SIG-M5 treated with dmso at 0.1 percent for 504 hours (cell line): ENCODE measurements at regions not wholly inside any gene's neighbourhood (a gene's known extent, or its start where the extent isn't known, plus 50 kb on each side); places are given as distances from the start of the nearest gene placed in this dataset.
"Not testable (repeated sequence)": the region's sequence is repeated elsewhere in the genome, so short reads cannot be mapped to it uniquely, and the experiment has no call there.

Experiments used
- DNase-seq: peaks from one replicate; lab custom pipeline; 2025; ENCODE audit not compliant: unreplicated experiment; lab: John Stamatoyannopoulos, UW

- DNase-seq, result no peak
Measured at GRCh38 chr16:62889097-62889496, 852.9 kb upstream of the CDH8 start.

DNA sequence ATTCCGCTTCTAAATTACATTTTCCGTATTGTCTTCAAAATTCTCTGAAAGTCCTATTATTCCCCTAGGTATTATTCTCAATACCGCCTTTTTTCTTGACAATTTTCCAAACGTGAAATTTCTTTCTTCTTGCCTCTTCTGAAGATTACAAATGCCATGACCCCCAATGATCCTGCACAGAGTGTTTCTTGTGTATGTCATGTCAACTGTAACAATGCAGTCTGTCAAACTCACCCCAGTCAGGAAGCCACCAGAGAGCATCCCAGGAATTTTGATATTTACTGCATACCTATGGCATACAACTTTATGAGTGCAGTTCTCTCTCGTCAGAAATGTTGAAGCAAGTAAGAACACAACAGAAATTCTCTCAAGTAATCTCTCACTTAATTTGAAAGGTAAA, 847.3 kb upstream of the CDH8 start:
- DNase-seq, result no peak

DNA sequence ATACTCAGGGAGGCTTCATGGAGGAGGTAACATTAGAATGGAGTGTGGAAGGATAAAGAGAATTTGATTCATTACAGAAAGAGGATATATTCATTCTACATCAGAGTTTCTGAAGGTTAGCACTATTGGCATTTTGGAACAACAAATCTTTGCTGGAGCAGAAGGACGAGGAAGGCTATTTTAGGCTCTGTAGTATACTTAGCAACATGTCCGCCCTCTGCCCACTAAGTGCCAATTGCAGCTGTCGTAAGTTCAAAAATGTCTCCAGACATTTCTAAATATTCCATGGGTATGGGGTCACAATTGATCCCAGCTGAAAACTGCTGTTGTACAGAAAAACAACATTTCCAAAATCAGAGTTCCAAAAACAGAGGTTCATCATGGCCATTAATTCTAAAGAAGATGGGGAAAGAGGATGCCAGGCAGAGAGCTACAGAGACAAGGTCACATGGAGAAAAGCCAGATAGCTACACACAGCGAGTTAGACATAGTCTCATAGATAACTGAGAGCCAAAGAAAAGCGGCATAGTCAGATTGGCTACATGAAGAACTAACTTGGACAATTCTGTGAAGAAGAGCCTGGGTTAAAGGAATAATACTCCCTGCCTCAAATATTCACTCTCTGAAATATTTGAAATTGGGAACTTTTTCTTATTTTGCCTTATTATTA, 846.4 kb upstream of the CDH8 start:
- DNase-seq, result no peak

- DNase-seq, result no peak
Measured at GRCh38 chr16:62876133-62876532, 839.9 kb upstream of the CDH8 start.

DNA sequence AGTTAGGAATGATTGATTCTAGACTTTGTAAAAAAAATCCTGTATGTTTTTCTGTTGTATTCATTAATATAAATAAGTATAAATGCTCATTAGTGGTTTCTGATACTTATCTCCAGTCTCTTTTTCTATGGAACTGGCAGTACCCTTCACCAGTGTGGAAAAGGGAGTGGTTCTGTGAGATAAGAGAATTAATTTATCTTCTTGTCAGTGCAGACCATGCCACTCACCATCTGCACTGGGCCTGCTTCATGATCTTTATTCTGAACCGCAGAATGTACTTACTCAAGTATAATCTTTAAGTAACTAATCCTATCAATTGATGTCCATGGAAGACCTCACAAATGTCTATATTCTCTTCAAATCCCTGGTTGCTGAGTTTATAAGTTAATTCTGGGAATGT, 836.1 kb upstream of the CDH8 start:
- DNase-seq, result no peak

DNA sequence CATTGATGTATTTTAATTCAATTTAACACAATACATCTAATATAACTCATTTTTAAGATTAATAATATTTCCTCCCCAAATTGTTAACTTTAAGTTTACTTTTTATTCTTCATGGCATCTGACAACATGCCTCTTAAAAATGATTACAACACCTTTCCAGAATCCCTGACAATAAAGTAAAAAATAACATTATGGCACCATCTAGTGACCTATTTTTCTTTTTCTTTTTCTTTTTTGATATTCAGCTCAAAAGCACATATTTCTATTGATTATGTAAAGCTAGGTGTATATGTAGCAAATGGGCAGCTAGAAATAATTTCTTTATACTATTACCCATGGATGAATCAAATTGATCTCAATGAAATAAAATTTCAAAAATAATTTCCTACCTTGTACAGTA, 834.3 kb upstream of the CDH8 start:
- no peak for DNase-seq

DNA sequence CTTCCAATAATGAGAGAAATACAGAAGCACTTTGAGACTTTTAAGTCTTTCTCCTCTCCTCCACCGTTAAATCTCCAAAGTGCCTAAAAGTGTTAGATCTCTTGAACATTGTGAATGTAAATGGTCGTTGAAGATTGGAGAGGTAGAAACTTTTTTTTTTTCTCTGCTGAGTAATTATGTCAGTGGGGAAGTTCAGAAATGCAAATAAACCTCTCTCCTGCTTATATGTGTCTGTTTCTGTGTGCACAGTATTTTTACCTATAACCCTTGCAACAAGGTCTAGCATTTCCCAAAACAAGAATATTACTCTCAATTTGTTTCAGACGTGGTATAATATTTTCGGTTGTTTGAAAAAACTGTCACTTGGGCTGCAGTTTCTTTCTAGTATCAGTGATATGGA, 833.6 kb upstream of the CDH8 start:
- DNase-seq, result no peak

DNA sequence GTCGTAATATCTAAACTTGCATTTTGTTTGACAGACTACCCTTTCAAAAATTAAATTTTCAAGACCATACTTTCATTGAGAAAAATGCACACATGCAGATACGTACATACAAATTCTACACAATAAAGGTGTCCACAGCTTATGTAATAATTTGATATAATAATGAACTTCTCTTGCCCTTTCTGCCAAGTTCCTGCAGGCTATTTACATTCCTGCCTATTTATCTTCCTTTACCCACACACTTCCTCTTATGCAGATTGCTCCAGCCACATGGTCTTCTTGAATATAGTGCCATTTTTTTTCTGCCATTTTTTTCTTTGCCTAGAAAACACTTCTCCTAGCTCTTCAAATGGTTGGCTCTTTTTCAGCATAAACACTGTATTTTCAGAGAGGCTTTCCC, 826.9 kb upstream of the CDH8 start:
- DNase-seq, result no peak

- DNase-seq, result no peak
Measured at GRCh38 chr16:62853887-62854286, 817.6 kb upstream of the CDH8 start.

DNA sequence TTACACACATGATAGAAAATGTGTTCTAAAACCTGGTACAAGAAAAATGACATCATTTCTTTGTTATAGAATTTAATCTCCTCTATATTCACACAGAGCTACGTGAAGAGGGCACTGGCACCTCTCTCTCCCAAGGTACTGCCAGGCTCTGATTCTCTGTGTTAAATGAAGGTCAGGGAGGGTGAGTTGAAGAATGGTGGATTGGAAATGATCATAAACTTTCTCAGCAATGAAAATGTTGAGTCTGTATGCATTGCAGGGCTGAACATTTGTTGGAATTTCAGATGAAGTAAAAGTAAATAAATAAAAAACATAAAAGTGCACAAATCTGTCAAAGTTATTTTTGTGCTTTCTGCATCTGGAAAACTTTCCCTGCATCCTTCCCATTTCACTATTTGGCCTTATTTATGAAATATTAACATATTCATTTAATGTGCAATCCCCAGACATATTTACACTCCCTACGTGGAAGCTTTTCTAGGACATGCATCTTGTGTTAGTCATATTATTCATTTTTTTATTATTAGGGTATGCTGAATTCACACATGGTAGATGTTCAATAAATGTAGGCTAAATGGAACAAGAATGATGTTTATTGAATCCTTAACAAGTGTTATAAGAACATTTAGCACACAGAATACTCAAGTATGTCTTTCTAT, 810.3 kb upstream of the CDH8 start:
- DNase-seq, result no peak

GRCh38 chr16:62832214-62832613, 796.0 kb upstream of the CDH8 start:
- no peak for DNase-seq

DNA sequence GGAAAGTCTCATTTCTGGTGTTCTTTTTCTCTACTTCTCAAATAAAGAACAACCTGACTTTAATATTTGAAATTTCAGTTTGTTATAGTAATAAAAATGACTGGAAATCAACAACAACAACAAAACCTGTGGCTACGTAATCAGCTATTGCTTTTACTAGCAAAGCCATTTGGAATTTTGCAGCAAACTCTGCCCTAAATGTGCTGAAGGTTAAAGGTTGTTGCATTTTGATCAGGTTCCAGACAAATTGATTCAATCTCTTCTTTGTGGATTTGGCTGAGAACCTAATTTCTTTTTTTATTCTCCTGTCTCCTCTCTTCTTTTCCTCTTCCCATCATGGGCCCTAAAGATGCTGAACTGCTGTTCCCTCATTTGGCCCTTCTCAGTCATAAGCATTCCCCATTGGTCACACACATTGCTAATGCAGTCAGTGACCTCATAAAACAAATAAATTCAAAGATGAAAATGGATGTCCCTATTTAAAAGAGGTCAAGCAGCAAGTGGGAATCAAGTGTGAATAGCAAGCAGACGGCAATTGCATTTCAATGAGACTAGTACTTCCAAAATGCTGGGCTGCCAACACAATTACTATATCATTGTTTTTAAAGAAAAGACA, 795.1 kb upstream of the CDH8 start:
- no peak for DNase-seq

DNA sequence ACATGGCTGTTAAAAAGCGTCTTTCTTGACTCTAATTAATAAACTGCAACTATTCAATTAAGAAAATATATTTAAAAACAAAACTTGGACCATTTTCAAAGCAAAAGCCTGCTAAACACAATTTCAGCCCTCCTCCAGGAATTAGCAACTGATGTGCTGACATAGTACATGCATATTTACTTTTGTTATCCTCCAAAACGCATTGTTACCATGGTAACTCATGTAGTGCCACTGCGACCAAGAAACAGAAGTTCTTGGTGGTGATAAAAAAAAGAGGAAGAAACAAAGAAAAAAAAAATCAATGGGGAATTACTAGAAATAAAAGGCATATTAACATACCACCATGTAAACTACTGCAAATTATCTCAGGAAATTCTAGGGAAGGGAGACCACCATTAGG, 793.4 kb upstream of the CDH8 start:
- no peak for DNase-seq

DNA sequence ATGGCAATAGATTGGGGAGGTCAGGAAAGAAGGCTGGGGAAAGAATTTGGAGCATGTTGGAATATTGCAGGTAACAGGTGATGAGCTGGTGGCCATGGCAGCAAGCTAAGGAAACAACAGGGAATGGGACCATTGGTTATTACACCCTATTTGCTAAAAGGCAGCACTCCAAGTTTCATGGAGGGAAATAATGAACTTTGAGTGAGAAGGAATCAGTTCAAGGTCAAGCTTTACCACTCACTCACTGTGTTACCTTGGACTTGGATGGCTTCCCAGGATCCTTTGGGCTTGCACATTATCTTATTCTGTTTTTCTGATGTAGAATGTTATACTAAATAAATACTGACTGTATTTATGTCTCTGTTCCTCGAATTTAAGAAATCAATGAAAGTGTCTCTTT, 792.8 kb upstream of the CDH8 start:
- DNase-seq, result no peak

DNA sequence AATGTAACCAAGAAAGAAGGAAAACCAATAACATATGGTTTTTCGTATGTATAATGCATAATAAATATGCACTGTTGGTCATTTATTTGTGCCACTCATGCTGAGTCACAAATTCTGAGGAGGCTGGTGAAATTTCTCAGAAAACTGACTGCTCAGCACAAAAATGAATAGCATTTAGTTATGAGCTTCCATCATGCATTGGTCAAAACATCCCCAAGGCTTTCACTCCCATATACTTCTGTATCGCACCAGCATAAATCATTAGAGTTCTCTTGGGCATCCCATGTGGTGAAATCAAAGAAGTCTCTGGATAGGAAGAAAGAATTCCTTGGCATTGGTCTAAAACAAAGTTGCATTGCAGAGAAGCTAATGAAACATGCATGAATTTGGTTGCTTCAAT, 785.6 kb upstream of the CDH8 start:
- DNase-seq, result no peak

DNA sequence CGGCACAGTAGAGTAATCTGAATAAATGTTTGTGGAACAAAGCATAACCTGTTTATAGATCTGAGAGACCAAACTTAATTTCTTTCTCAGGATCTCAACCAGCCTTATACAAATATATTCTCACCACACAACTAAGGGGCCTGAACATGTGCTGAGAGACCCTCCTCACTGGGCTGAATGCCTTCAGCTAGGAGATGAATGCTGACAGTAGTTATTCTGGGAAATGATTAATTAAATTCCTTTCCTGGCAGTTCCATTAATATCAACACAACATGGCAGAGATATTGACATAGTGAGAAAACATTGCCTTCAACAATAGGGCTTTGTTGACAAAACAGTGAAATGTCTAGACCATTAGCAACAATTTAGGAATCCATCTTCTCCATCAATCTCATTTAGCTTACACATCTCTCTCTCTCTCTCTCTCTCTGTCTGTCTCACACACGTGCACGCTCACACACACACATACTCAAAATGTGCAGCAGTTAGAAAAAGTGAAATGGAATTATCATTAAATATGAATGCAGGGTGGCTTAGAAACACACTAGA, 780.8 kb upstream of the CDH8 start:
- no peak for DNase-seq

DNA sequence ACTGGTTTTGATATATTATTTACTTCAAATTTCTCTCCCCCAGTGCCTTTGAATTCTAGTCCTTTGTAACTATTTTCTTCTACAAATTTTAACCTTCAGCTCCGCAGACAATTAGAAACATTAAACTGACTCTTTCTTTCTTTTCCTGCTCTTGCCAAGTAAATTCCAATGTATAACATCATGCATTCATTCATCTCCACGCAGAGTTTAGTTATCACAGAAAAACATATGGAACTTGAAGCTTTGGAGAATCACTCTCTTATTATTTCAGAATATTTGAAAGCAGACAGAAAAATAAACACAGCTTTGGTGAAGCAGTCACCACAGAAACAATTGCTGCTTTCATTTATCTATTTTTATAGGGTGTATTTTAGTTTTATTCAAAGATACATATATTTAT, 778.7 kb upstream of the CDH8 start:
- DNase-seq, result no peak

DNA sequence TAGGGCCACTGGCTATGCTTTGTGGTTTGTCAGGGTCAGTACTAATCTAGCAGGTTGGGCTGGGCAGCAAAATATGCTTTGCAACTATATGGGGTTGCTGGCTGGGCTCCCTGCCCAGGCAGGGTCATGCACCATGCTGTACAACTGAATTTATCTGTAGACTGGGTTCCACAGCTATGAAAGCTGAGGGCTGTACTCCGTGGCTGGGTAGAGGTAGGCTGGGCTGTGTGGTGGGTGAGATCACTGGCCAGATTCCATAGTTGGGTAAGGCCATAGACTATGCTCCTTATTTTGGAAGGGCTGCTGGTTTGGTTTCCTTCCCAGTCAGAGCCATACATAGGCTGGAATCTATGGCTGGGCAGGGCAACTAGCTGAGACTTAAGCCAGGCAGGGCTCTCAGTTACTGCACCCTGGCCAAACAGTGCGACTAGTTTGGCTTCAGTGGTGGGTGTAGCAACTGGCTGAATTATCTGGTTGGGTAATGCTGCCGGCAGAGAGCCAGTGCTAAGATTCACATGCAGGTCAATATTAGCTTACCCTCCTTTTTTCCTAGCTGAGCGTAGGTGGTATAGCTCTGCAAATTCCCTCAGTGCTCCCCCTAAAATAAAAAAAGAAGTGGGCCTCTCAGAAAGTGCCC, 769.1 kb upstream of the CDH8 start:
- no peak for DNase-seq

DNA sequence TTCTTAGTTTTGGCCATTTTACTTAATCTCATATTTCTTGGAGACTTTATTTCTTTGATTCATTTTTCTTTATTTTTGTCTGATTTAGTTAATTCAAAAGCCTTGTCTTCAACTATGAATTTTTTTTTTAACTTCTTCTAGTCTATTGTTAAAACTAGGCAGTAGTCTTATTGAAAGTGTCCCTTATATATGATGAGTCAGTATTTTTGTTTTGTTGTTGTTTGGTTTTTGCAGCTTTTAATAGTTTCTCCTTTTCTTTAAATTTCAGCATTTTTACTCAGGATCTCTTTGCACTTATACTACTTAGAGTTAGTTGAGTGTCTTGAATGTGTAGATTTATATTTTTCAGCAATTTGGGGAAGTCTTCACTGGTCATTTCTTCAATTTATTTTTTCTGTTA, 758.5 kb upstream of the CDH8 start:
- DNase-seq, result no peak

- not testable (repeated sequence) for DNase-seq
Measured at GRCh38 chr16:62780081-62780480, 743.8 kb upstream of the CDH8 start.

- DNase-seq, result no peak
Measured at GRCh38 chr16:62764572-62764971, 728.3 kb upstream of the CDH8 start.

DNA sequence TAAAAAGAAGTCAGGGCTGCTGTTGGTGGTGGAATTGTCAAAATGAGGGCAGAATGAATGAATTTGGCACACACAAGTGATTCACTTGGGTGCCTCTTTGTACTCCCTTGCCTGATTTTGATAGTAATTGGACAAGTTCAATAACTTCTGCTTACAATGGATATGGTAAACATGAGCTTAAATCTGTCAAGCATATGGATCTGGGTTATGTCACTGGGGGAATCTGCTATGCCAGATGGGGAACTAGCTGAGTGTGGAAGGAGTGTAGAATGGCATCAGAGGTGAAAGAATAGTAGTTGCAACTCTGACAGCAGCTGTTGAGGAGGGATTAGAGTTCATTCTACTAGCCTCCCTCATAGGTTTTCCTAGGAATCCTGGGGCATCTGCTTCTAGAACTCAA, 724.2 kb upstream of the CDH8 start:
- DNase-seq, result no peak
